NCI-H526 (cell line): ENCODE measurements at regions not wholly inside any gene's neighbourhood (a gene's known extent, or its start where the extent isn't known, plus 50 kb on each side); places are given as distances from the start of the nearest gene placed in this dataset.
"Not testable (repeated sequence)": the region's sequence is repeated elsewhere in the genome, so short reads cannot be mapped to it uniquely, and the experiment has no call there.

Experiments
- DNase-seq, 2 experiments: peaks; one replicate each; lab custom pipeline; 2025; lab: John Stamatoyannopoulos, UW

- no peak for DNase-seq
Observed at GRCh38 chr10:118948786-118949185, 80.7 kb upstream of the NANOS1 start.

DNA sequence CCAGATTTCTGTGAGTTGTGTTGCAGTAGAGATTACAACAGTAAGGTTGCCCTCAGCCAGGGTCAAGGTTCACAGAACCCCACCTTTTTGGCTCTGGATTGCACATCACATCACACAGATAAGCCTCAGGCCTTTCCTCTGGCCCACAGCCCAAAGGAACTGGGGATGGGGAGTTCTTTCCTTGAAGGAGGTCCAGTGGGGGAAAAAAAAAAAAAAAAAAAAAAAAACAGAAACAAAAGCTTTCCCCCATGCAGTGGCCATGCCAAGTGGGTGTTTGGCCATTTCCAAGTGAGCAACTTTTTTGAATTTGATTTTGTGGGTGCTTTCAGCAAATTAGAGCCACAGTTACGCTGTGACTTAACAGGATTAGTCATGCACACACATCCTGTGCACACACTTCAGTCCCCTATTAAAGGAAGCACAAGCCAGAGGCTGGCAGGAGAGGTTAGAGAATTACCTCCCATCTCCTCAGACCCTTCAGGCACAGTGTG is 79.3 kb upstream of the NANOS1 start:
- no peak for DNase-seq

DNA sequence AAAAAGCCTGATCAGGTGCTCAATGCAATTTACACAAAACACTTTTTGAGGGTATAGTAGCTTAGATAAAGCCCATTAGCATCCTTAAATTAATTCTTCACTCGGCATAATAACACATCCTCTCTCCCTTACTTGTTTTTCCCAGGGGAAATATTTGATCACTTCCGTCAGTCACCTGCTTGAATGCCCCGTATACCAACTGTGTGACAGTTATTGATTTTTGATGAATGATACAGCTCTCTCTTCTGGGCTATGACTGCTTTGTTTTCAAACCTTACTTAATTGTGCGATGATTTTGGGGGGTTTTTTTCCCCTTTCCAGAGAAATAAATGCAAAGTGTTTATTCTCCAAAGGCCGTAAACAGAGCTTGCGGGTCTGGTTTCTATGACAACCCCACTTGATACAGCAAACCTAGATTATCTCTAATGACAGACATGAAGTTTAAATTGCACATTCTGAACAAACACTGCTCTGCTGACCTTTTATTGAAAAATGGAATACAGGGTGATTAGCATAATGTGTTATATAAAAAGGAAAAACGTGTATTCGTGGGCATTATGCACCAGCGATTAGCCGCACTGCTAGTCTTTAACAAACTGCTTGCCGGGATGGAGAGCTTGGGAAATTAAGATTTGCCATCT is 78.4 kb upstream of the NANOS1 start:
- no peak for DNase-seq

- DNase-seq: no peak
Observed at GRCh38 chr10:118952493-118953295, 76.8 kb upstream of the NANOS1 start.

DNA sequence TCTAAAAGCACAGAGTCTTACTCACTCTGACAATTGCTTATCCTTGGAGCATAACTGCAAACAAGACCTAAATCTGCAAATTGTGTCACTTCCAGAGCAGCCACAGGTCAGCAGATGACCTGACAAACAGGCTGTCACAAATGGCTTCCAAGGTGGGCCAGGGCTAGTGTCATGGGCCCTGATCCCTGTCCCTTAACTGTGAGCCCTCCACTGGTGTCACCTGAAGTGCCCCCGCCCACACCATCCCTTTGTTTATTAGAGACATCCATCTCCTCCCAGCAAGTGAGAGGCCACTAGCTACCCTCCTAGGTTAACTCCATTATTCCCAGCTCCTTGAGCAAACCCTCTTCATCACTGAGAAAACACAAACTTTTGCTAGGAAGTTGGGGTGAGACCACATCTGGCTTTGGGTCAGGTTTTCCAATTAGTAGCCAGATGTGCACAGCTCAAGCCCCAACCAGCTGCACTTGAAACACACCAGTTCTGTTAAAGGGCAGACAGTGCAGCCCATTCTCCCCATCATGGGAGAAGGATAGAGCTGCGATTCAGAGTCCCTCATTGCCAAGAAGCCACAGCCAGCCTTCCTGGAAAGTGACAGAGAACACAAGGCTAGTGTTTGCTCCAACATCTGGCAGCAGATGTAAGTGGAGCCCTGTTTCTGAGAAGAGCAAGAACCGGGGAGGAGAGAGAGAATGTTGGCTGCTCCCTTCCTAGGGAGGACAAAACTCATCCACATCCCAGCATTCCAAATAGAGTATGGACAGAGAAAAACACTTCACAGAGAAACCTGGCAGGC is 75.7 kb upstream of the NANOS1 start:
- no peak for DNase-seq

DNA sequence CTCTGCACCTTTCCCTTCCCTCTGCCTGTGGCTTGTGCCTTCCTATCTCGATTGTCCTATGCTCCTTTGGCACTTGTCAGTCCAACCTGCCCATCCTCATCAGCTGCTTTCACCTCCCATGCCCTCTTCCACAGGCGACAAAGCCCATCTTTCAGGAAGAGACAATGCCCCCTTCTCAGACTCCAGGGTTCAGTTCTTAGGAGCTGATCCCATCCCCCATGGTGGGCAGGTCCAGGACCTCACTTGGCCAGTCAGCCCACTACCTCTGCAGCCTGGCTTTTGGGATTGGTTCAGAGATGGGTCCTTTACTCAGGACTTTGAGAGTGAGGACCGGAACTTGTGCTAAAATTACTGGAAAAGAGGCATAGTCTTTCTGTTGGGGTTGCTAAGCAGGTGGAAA is 74.0 kb upstream of the NANOS1 start:
- no peak for DNase-seq

GRCh38 chr10:118955951-118956801 is 73.3 kb upstream of the NANOS1 start:
- no peak for DNase-seq

DNA sequence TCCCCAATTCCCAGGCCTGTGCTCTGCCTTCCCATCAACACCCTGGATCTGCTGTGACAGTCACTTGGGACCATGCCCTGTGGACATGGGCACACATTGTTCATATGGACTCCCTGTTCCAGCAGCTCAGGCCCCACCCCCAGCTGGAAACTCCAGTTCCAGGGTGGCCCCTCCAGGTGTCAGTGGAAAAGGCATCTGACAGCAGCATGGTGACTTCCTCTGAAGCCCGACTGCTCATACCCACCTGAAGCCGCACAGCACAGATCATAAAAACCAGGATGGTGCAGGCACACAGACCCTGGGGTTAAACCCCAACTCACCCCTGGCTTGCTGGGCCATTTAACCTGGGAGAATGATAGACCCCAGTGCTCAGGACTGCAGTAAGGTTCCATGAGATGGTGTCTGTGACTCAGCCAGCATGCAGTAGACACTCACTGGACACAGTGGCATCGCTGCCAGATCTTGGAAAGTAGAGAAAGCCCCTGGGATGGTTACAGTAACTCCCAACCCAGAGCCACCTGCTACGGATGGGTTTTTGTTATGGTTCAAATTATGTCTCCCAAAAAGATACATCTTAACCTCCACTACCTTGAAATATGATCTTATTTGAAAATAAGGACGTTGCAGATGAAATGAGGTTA is 72.6 kb upstream of the NANOS1 start:
- DNase-seq: no peak

DNA sequence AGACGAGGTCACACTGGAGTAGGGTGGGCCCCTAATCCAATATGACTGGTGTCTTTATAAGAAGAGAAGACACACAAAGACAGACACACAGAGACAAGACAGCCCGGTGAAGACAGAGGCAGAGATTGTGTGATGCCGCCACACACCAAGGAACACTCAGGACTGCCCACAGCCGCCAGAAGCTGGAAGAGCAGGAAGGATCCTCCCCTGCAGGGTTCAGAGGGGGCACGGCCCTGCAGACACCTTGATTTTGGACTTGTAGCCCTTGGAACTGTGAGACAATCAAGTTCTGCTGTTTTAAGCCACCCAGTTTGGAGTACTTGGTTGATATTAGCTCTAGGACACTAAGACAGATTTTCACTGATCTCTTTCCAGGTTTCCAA is 72.1 kb upstream of the NANOS1 start:
- no peak for DNase-seq

- DNase-seq: no peak
Observed at GRCh38 chr10:118957966-118958365, 71.5 kb upstream of the NANOS1 start.

DNA sequence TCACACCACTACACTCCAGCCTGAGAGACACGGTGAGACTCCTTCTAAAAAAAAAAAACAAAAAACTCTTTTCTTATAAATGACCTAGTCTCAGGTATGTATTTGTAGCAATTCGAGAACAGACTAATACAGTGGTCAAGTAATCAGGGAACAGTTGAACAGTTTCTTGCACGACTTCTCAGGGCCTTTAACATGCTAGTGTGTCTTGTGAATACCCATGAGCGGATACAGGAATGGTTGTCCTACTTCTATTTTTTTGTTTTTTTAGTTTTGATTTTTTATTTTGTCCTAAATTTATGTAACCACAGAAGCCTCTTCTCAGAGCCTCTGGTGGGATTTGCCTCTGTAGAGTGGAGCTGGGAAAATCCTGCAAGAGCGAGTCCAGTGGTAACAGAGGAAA is 71.0 kb upstream of the NANOS1 start:
- no peak for DNase-seq

DNA sequence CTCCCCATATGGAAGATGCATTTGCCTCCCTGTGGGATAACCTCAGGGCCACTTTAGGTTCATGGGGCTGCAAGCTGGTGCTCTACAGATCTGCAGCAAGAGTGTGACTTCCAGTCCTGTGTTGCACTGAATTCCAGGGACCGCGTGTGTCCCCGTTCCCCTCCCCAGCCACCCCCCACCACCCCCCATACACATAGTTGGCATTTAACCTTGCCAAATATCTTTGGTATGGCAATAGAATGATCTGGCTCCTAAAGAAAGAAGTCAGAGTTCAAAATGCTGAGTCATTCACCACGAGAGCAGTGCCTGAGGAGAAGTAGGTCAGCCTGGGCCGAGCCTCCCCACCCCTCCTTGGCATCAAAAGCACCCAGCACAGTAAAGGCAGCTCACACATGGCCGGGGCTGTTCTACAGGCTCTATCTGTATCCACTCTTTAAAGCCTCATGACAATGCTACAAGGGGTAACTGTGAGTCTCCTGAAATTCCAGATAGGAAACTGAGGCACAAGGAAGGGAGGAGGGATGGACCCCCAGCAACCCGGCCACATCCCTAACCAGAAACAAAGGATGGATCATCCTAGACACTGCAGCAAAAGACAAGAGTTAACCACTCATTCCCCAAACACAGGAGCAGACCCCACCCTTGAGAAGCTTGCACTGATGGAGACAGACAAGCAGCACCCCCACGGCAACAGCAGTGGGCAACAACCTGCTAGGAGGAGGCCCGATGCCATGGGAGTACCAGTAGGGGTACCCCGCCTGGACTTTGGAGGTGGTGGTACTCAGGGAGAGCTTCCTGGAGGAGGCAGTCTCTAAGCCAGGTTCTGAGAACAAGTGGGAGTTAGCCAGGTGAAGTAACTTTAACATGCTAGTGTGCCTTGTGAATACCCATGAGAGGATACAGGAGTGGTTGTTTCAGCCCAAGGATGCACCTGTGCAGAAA is 70.3 kb upstream of the NANOS1 start:
- no peak for DNase-seq

- no peak for DNase-seq
Observed at GRCh38 chr10:118960157-118961090, 69.1 kb upstream of the NANOS1 start.

GRCh38 chr10:118961436-118961835 is 68.1 kb upstream of the NANOS1 start:
- DNase-seq: no peak

DNA sequence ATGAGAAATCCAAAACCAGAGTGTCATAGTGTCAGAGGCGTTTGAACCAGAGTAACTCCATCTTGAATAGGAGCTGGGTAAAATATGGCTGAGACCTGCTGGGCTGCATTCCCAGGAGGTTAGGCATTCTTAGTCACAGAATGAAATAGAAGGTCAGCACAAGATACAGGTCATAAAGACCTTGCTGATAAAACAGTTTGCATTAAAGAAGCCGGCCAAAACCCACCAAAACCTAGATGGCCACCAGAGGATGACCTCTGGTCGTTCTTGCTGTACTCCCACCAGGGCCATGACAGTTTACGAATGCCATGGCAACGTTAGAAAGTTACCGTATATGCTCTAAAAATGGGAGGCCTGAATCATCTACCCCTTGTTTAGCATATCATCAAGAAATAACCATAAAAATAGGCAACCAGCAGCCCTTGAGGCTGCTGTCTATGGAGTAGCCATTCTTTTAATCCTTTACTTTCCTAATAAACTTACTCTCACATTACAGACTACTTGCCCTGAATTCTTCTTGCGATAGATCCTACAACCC is 67.1 kb upstream of the NANOS1 start:
- DNase-seq: not testable (repeated sequence)

DNA sequence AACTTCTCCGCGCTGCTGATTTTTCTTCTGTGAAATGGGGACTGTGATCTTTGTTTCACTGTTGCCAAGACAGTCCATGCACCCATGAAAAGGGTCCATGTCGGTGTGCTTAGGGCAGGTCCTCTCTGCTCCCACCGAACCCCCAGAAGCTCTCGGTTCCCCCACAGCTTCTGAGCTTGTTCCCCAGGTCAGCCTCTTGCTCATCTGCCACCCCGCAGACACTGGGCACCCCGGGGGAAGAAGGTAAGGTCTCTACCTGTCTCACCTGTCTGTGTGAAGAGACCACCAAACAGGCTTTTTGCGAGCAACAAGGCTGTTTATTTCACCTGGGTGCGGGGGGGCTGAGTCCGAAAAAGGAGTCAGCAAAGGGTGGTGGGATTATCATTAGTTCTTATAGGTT is 66.2 kb upstream of the NANOS1 start:
- DNase-seq: no peak

DNA sequence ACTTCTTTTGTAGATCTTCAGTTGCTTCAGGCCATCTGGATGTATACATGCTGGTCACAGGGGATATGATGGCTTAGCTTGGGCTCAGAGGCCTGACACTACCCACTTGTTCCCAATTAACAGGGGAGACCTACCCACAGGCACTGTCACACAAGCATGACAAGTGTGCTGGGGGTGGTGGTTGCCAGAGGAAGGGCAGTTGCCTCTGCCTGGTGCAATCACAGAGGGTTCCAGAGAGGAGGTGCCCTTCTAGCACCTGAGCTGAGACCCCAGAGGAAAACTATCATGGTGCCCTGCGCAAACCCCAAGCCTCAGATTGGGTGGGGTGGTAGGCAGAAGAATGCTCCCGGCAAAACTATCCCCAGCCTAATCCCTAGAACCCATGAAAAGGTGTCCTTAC is 65.6 kb upstream of the NANOS1 start:
- DNase-seq: no peak

DNA sequence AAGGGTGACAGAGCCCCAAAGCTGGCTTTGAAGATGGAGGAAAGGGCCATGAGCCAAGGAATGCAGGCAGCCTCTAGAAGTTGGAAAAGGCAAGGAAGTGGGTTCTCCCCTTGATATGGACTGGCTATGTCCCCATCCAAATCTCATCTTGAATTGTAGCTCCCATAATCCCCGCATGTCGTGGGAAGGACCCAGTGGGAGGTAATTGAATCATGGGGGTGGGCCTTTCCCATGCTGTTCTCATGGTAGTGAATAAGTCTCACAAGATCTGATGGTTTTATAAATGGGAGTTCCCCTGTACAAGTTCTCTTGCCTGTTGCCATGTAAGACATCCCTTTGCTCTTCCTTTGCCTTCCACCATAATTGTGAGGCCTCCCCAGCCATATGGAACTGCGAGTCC is 65.0 kb upstream of the NANOS1 start:
- DNase-seq: not testable (repeated sequence)

DNA sequence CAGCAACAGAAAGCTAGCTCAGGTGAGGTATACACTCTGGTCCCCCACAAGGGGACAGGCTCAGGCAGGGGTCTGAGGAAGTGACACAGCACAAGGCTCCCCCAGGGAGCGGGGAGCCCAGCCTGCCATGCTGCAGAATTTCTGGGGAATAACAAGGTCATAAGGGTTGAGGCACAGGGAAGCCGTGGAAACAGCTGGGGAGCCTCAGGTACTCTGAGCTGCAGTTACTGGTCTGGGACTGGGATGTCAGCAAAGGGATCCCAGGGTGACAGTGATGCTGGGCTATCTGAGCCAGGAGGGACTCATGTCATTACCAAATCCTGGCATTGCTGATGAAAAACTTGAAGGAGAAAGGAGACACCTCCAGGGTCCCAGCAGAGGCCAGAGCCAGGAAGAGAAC is 64.4 kb upstream of the NANOS1 start:
- no peak for DNase-seq
